GM18517 (cell line): ENCODE measurements at regions not wholly inside any gene's neighbourhood (a gene's known extent, or its start where the extent isn't known, plus 50 kb on each side); places are given as distances from the start of the nearest gene placed in this dataset.

Experiments
- ATAC-seq: cut with Tn5 transposase; IDR thresholded peaks from one replicate; pipeline ENCODE4 v1.9.1; 2021; ENCODE audit warnings: mild to moderate bottlenecking, moderate library complexity; ENCODE audit not compliant: unreplicated experiment

GRCh38 chr18:42261731-42262130, 306.7 kb downstream of the PIK3C3 start:
- no peak for ATAC-seq

- no peak for ATAC-seq
Measured at GRCh38 chr18:42264497-42264896, 309.5 kb downstream of the PIK3C3 start.

DNA sequence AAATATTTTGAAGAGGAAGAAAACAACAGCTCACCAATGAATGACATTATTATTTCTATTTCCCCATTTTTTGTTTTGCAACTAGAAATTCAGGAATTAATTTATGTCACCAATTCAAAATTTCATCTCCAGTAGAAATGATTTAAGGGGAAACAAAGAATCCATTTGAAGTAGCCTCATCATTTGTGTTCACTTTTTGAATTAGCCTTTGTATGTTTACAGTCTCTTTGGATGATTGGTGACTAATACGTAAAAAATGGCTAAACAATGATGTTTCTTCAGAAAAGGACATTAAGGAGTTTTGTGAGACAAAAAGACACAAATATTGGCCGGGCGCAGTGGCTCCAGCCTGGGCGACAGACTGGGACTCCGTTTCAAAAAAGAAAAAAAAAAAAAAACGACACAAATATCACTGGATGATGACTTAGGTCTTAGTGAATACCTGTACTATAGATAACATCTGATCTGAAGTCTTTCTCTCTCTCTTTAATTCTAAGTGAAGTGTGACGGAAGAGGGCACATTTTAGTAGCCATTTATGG, 313.2 kb downstream of the PIK3C3 start:
- no peak for ATAC-seq

DNA sequence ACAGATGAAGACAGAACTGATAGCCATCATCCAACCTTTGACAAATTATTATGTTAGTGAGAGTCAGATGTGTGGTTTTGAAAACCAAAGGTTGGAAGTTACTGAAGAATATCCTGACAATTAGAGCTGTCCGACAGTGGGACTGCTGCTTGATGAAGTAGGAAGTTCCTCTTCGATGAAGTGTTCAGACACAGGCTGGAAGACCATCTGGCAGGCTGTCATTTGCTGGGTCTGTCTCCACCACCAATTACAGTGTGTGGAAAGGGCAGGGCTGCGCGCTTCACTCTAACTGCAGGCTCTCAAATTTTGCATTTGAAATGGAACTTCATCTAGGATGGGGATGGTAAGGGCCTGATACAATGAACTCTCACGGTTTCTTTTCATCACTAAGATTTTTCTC, 313.8 kb downstream of the PIK3C3 start:
- ATAC-seq: no peak

DNA sequence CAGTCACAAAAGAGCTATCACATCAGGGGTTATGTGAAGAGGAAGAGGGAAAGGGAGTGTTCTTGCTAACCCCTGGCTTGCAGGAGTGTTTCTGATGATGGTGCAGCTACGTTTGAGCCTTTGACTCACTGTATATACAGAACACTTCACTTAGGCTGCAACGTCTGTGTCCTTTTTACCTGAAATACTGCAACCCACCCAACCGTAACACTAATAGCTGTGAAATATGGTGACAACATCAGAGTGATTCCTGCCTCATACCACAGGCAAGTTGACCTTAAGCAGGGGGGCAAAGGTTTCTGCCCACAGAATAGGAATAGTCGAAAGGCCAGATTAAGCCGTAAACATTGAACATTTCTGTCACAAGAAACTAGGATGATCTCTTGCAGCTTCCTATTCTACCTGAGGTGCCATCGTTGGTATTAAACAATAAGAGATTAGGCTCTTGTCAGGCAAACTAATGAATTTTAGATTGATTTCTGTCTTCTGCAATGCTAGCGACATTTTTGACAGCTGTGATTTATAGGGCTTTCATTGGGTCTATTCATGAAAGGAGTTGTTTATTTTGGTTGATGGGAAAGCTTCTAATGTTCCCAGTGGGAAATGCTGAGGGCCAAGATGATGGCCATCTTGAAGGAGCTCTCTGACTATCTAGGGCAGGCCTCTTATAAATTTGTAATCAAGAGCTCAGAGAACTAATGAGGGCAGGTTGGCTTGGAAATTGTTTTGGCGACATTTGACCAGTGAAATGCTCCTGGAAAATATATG, 316.8 kb downstream of the PIK3C3 start:
- ATAC-seq: no peak

DNA sequence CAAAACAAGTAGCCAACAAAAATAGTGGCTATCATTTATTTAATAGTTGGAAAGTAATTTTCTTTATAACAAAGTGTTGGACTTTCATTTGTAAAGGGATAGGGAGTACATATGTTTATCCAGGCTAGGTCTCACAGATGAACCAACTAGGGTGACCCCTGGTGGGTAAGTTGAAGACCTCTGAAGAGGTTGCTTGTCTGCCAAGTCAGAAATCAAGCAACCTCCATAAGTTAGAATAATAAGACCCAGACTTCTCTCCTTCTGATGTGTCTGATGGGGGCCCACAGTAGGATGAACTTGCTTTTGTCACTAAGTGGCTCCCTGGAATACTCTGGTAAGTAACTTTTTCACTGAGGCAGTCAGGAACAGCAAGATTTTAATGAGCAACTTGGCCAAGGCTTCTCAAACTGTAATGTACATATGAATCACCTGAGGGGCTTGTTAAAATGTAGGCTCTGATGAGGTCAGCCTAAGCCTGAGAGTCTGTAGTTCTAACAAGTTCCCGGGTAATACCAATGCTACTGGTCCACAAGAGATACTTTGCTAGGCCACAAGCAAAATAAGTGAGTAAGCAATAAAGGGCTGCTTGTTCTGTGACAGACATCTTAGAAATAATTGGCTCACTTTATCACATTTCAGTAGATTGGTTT, 319.6 kb downstream of the PIK3C3 start:
- no peak for ATAC-seq

DNA sequence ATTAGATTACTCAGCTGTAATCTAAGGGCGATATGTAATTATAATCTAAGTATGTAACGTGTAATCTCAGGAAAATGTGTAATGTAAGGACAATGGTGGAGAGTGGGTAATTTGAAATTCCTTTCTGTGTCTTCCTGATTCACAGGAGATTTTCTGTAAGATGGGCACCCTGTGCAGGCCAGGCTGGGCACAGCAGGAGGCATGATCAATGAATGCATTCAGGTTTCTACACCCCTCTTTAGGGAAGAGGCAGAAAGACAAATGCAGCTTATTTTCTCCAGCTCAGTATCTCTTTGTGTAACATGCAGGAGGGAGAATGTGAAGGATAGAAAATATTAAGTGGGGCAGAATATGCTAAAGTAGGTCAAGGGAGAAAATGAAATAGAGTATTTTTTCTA, 320.1 kb downstream of the PIK3C3 start:
- ATAC-seq: no peak

DNA sequence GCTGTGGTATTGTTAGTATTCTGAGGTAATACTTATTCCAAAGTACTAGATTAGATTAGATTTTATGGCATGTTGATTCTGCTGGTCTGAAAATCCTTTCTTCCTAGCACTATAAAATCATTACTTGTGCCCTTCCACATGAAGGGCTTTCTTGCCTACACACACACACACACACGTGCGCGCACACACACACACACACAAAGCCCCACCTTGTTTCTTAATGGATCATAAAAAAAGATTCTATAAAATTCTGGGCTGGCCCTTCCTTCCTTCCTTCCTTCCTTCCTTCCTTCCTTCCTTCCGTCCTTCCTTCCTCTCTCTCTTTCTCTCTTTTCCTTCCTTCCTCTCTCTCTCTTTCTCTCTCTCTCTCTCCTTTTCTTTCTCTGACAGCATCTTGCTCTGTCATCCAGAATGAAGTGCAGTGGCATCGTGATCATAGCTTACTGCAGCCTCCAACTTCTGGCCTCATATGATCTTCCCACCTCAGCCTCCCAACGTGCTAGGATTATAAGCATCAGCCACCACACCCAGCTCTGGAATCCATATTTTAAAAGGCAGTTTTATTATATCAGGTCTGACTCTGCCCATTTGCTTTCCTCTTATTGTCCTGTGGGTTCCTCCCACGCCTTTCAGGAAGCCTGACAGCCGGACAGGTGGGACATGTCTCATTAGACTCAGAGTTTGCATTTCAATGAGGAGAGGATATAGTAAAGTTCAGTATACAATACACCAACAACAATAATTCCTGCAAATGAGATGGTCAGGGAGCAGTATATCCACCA, 321.1 kb downstream of the PIK3C3 start:
- no peak for ATAC-seq

GRCh38 chr18:42281124-42281523, 326.1 kb downstream of the PIK3C3 start:
- ATAC-seq: no peak

DNA sequence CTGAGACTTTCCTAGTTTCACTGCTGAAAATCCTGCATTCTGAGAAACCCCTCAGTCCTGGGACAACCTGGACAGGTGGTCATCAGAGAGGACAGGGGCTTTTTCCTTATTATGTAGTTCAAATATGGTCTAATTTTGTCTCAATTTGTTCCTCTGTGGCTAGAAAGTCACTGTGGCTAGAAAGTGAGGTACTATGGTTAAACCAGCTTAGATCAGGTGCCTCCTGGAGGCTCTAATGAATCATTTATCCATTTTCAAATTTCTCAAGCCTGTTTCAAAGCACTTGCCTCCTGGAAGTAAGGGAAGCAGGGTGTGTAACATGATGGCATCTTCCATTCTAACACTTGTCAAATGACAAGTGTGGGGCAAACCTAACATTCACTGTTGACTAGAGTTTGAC, 326.8 kb downstream of the PIK3C3 start:
- no peak for ATAC-seq

DNA sequence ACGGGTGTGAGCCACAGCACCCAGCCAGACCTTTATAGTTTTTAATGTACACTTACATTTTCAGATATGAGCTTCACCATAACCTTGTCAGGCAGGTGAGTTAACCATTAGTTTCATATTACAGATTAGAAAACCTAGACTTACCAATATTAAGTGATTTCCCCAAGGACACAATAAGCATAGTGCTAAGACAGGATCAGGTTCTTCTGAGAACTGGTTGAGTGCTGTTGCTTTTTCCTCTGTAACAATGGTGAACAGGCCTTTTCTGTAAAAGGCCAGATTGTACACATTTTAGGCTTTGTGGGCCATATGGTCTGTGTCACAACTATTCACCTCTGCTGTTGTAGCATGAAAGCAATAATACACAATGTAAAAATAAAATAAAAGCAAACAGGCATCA, 332.0 kb downstream of the PIK3C3 start:
- no peak for ATAC-seq

- no peak for ATAC-seq
Measured at GRCh38 chr18:42288129-42288528, 333.1 kb downstream of the PIK3C3 start.

DNA sequence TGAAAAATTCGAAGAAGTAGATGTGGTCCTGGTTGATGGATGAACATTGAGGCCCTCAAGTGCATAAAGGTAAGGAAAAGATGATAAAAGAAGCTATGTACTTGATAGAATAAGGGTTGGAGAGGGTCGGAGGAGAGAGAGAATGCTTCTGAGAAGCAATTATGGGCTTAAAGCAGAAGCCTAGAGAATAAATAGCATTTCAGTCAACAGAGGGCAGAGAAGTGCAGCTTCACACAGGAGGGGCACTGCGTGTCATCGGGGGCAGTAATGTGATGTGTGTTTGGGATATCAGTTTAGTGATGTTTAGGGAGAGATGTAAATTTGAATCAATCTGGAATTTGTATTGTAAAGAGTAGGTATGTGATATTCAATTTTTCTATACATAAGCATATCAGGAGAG, 334.5 kb downstream of the PIK3C3 start:
- no peak for ATAC-seq

- ATAC-seq: no peak
Measured at GRCh38 chr18:42290318-42291307, 335.6 kb downstream of the PIK3C3 start.

DNA sequence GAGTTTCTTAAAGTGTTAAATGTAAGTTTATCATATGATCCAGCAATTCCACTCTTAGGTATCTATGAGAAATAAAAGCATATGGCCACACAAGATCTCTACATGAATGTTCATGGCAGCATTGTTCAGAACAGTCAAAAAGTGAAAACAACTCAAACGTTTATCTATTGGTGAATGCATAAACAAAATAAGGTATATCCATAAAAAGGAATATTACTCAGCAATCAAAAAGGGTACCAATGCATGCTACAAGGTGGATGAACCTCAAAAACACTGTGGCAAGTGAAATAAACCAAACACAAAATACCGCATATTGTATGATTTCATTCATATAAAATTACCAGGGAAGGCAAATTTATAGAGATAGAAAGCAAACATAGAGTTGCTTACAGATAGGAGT, 337.6 kb downstream of the PIK3C3 start:
- no peak for ATAC-seq

- ATAC-seq: no peak
Measured at GRCh38 chr18:42296192-42296591, 341.2 kb downstream of the PIK3C3 start.

- no peak for ATAC-seq
Measured at GRCh38 chr18:42296723-42297122, 341.7 kb downstream of the PIK3C3 start.

DNA sequence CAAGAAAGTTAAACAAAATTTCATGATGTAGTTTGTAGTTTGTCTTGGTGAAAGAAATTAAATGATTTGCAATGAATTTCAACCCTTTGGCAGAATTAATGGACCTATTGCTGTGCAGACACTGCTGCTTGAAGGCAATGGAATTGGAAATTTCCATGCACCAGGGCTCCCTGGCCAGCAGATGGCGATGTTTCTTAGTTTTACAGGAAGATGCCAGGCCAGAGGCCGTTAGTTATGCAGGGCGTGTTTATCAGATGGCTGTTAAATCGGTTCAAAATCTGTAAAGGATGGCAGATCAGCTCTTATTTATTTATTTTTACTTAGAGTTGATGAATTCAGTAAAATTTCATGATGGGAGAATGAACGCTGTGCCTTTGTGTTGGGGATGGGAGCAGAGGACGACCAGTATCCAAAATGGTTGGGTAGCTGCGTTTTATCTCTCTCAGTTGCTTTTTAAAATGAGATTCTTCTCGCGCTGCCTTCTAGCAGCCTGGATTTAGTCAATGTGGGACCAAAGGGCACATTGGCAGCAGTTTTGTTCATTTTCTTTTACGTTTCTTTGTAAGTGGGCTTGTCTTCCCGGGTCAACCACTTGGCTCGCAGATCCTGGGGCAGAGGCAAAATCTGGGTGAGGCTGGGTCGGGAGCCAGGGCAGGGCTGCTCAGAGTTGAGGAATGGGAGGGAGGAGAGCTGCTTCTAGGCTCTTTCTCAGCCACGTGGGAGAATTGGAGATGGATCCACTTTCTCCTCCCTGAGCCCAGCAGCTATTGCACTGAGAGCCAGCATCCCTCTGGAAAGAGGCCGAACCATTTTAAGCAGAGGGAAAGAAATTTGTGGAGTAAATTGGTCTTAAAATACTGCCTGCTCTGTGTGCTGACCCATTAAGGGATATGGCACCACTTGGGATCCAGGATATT, 344.0 kb downstream of the PIK3C3 start:
- peak; percentile 95 for ATAC-seq

- no peak for ATAC-seq
Measured at GRCh38 chr18:42305869-42306593, 351.0 kb downstream of the PIK3C3 start.
